GM19238 (cell line): ENCODE measurements at regions not wholly inside any gene's neighbourhood (a gene's known extent, or its start where the extent isn't known, plus 50 kb on each side); places are given as distances from the start of the nearest gene placed in this dataset.

ENCODE experiments used
- DNase-seq: peaks from one replicate; pipeline ENCODE4 v3.0.0; 2011; ENCODE audit warnings: low spot score; ENCODE audit not compliant: insufficient read length

GRCh38 chr4:115945026-115945425, 831.6 kb upstream of the NDST4 start:
- no peak for DNase-seq

- DNase-seq, result no peak
Observed at GRCh38 chr4:115944146-115944905, 830.9 kb upstream of the NDST4 start.

- no peak for DNase-seq
Observed at GRCh38 chr4:115938764-115939443, 825.5 kb upstream of the NDST4 start.

- DNase-seq, result no peak
Observed at GRCh38 chr4:115929373-115929772, 816.0 kb upstream of the NDST4 start.

GRCh38 chr4:115927382-115927781, 814.0 kb upstream of the NDST4 start:
- no peak for DNase-seq

- DNase-seq, result no peak
Observed at GRCh38 chr4:115923152-115923551, 809.7 kb upstream of the NDST4 start.

- DNase-seq, result no peak
Observed at GRCh38 chr4:115920637-115921036, 807.2 kb upstream of the NDST4 start.

GRCh38 chr4:115918149-115918548, 804.7 kb upstream of the NDST4 start:
- DNase-seq, result no peak

- DNase-seq, result no peak
Observed at GRCh38 chr4:115906428-115906827, 793.0 kb upstream of the NDST4 start.

- DNase-seq, result no peak
Observed at GRCh38 chr4:115883847-115884246, 770.4 kb upstream of the NDST4 start.

- no peak for DNase-seq
Observed at GRCh38 chr4:115883231-115883630, 769.8 kb upstream of the NDST4 start.

GRCh38 chr4:115873048-115873447, 759.6 kb upstream of the NDST4 start:
- DNase-seq, result no peak

GRCh38 chr4:115871596-115871995, 758.2 kb upstream of the NDST4 start:
- no peak for DNase-seq

- DNase-seq, result no peak
Observed at GRCh38 chr4:115866364-115866896, 753.0 kb upstream of the NDST4 start.

GRCh38 chr4:115865736-115866135, 752.3 kb upstream of the NDST4 start:
- no peak for DNase-seq

GRCh38 chr4:115852767-115853091, 739.3 kb upstream of the NDST4 start:
- DNase-seq, result no peak

GRCh38 chr4:115851918-115852766, 738.7 kb upstream of the NDST4 start:
- no peak for DNase-seq

- no peak for DNase-seq
Observed at GRCh38 chr4:115850799-115851509, 737.5 kb upstream of the NDST4 start.

- no peak for DNase-seq
Observed at GRCh38 chr4:115844180-115844579, 730.8 kb upstream of the NDST4 start.

GRCh38 chr4:115841871-115842270, 728.5 kb upstream of the NDST4 start:
- no peak for DNase-seq

- no peak for DNase-seq
Observed at GRCh38 chr4:115834441-115834840, 721.0 kb upstream of the NDST4 start.
